ENCODE measurements at regions not wholly inside any gene's neighbourhood (a gene's known extent, or its start where the extent isn't known, plus 50 kb on each side); places are given as distances from the start of the nearest gene placed in this dataset.

- TF ChIP-seq POLR2A (IDR thresholded peaks at IDR 0.05): no peak
- no peak for TF ChIP-seq CTCF (IDR thresholded peaks at IDR 0.05)
- TF ChIP-seq EP300 (IDR thresholded peaks at IDR 0.05): no peak
Measured at GRCh38 chr2:39938035-39938835, 159.2 kb upstream of the THUMPD2 start.

Data from ovary (tissue), 3 donors.